ENCODE measurements at regions not wholly inside any gene's neighbourhood (a gene's known extent, or its start where the extent isn't known, plus 50 kb on each side); places are given as distances from the start of the nearest gene placed in this dataset.

DNA sequence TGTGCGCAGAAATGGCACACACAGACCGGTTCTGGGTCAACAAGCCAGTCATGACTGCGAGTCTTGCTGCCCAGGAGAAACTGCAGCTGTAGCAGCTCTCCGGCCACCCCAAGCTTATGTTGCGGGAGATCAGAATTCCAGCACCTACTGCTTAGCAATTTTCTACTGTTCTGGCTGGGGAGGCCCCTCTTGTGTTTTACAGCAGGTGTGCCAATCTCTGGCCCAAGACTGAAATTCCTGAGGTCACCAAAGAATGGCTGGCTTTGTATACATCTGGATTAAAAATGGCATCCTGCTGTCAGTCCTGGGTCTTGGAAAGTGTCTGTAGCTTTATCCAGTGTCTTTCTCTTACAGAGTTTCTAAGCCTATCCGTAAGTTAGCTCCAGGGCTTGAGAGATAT, 68.9 kb upstream of the TRAM1L1 start:
- TF ChIP-seq, protein P1, sequence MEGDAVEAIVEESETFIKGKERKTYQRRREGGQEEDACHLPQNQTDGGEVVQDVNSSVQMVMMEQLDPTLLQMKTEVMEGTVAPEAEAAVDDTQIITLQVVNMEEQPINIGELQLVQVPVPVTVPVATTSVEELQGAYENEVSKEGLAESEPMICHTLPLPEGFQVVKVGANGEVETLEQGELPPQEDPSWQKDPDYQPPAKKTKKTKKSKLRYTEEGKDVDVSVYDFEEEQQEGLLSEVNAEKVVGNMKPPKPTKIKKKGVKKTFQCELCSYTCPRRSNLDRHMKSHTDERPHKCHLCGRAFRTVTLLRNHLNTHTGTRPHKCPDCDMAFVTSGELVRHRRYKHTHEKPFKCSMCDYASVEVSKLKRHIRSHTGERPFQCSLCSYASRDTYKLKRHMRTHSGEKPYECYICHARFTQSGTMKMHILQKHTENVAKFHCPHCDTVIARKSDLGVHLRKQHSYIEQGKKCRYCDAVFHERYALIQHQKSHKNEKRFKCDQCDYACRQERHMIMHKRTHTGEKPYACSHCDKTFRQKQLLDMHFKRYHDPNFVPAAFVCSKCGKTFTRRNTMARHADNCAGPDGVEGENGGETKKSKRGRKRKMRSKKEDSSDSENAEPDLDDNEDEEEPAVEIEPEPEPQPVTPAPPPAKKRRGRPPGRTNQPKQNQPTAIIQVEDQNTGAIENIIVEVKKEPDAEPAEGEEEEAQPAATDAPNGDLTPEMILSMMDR (IDR thresholded peaks at IDR 0.05), result no peak
- TF ChIP-seq EP300 (IDR thresholded peaks at IDR 0.05), result no peak
- no peak for TF ChIP-seq POLR2A (IDR thresholded peaks at IDR 0.05)
